NCI-H128 (cell line): ENCODE measurements at regions not wholly inside any gene's neighbourhood (a gene's known extent, or its start where the extent isn't known, plus 50 kb on each side); places are given as distances from the start of the nearest gene placed in this dataset.

Experiments used
- DNase-seq: peaks from one replicate; lab custom pipeline; 2025; ENCODE audit not compliant: unreplicated experiment; lab: John Stamatoyannopoulos, UW

DNA sequence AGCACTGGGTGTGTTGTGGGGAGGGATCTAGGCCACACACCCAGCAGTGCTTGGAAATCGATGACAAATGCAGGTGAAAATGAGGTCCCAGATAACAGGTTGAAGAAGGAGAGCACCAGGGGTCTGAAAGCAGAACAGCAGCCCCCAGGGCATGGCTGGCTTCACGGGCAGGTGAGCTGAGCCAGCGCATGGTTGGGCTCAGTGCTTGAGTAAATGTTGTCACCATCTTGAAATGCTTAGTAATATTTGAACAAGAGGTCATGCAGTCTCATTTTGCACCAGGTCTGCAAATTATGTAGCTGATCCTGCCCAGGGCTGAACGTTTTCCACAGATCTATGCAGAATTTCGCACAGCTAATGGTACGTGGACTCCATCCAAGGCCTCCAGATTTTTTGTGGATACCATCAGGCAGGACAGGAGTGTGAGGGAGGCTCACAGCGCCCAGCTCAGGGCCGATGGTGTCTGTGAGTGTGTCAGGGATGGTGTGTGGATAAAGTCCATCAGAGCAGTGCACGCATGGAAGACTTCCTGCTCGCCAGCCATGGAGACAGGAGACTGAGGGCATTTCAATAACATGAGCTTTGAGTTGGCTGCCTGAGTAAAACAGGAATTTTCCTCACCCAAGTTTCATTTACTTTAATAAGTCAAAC, 53.1 kb upstream of the SNX9 start:
- DNase-seq, result no peak

DNA sequence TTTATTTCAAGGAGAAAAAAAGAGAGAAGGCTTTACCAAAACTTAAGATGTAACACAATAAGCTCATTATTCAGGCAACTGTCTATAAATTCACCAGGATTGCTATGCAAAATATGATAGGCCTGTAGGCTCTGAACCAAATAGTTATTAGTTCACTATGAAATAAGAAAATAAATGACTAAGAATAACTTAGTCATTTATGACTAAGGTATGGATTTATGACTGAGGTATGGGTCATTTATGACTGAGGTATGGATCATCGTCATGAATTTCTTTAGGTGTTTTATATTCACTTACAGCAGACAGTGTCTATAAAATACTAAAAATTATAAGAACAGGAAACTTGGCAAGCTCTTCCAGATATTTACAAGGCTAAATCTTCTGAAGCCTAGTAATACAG, 52.1 kb upstream of the SNX9 start:
- no peak for DNase-seq

DNA sequence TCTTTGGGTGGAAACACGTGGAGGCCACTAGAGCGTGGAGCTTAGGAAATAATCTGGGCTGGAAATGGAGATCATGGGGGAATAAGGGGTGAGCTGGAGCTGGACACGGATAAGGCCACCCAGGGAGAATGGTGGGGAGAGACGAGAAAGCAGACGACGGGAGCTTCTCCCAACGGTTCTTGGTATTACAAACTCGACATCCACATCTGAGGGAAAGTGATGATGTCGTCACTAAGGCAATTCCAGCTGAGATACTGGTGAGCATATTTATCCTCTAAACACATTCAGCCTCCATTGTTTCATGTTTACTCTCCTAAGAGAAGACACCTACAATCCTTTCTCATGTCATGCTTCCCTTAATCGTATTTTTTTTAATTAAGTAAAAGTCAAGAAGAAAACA, 50.2 kb upstream of the SNX9 start:
- DNase-seq, result no peak
